ENCODE measurements at regions not wholly inside any gene's neighbourhood (a gene's known extent, or its start where the extent isn't known, plus 50 kb on each side); places are given as distances from the start of the nearest gene placed in this dataset.
"Not testable (repeated sequence)": the region's sequence is repeated elsewhere in the genome, so short reads cannot be mapped to it uniquely, and the experiment has no call there.

GRCh38 chr2:95674186-95674585 is 82.4 kb downstream of the TRIM43 start:
- H3K27me3 Mint-ChIP-seq (ENCODE audit: unreplicated experiment), result peaks cover 2% of the 10 kb centered on the region
- peaks cover 27% of the 10 kb centered on the region for H3K4me1 Mint-ChIP-seq (ENCODE audit: unreplicated experiment)
- TF ChIP-seq, protein P1, sequence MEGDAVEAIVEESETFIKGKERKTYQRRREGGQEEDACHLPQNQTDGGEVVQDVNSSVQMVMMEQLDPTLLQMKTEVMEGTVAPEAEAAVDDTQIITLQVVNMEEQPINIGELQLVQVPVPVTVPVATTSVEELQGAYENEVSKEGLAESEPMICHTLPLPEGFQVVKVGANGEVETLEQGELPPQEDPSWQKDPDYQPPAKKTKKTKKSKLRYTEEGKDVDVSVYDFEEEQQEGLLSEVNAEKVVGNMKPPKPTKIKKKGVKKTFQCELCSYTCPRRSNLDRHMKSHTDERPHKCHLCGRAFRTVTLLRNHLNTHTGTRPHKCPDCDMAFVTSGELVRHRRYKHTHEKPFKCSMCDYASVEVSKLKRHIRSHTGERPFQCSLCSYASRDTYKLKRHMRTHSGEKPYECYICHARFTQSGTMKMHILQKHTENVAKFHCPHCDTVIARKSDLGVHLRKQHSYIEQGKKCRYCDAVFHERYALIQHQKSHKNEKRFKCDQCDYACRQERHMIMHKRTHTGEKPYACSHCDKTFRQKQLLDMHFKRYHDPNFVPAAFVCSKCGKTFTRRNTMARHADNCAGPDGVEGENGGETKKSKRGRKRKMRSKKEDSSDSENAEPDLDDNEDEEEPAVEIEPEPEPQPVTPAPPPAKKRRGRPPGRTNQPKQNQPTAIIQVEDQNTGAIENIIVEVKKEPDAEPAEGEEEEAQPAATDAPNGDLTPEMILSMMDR (IDR thresholded peaks at IDR 0.05; ENCODE audit: unreplicated experiment), result no peak
- no peaks in the 10 kb centered on the region for H3K36me3 Mint-ChIP-seq (ENCODE audit: low read depth, unreplicated experiment)
- no peaks in the 10 kb centered on the region for H3K9me3 Mint-ChIP-seq (ENCODE audit: unreplicated experiment)
- H3K4me3 Mint-ChIP-seq (ENCODE audit: unreplicated experiment), result no peak overlapping the region
- DNase-seq (ENCODE audit: low spot score), result no peak
- H3K27ac Mint-ChIP-seq (ENCODE audit: unreplicated experiment), result no peak overlapping the region

DNA sequence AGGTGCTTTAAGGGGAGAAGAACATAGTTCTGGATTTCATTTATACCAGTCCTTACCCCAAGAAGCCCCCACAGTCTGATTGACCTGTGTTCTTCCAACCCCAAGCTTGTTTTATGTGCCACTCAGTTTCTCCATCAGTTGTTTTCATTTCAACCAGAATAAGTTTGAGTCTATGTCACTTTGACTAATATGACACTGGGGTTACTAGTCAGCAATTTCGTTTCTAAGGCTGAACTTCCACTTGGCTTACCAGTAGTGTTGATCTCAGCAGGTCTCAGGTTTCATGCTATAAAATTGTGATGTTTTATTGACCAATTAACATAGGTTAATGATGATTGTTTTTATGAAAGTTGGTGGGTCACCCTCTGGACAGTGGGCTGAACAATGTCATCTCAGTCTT is 84.8 kb downstream of the TRIM43 start:
- not testable (repeated sequence) for H3K4me1 Mint-ChIP-seq (ENCODE audit: unreplicated experiment); H3K27me3 Mint-ChIP-seq (ENCODE audit: unreplicated experiment); H3K4me3 Mint-ChIP-seq (ENCODE audit: unreplicated experiment); H3K36me3 Mint-ChIP-seq (ENCODE audit: low read depth, unreplicated experiment); H3K9me3 Mint-ChIP-seq (ENCODE audit: unreplicated experiment); H3K27ac Mint-ChIP-seq (ENCODE audit: unreplicated experiment); DNase-seq (ENCODE audit: low spot score)

- no peaks in the 10 kb centered on the region for H3K36me3 Mint-ChIP-seq (ENCODE audit: low read depth, unreplicated experiment)
- H3K27me3 Mint-ChIP-seq (ENCODE audit: unreplicated experiment), result peaks cover 5% of the 10 kb centered on the region
- no peaks in the 10 kb centered on the region for H3K9me3 Mint-ChIP-seq (ENCODE audit: unreplicated experiment)
- DNase-seq (ENCODE audit: low spot score), result no peak
- peaks cover 15% of the 10 kb centered on the region for H3K4me1 Mint-ChIP-seq (ENCODE audit: unreplicated experiment)
- TF ChIP-seq, protein P1 (IDR thresholded peaks at IDR 0.05; ENCODE audit: unreplicated experiment), result no peak
- H3K27ac Mint-ChIP-seq (ENCODE audit: unreplicated experiment), result no peak overlapping the region
- no peak overlapping the region for H3K4me3 Mint-ChIP-seq (ENCODE audit: unreplicated experiment)
Observed at GRCh38 chr2:95677346-95677745, 85.5 kb downstream of the TRIM43 start.

GRCh38 chr2:95677833-95678232 is 86.0 kb downstream of the TRIM43 start:
- H3K4me3 Mint-ChIP-seq (ENCODE audit: unreplicated experiment); H3K27ac Mint-ChIP-seq (ENCODE audit: unreplicated experiment); H3K36me3 Mint-ChIP-seq (ENCODE audit: low read depth, unreplicated experiment); H3K27me3 Mint-ChIP-seq (ENCODE audit: unreplicated experiment); H3K9me3 Mint-ChIP-seq (ENCODE audit: unreplicated experiment); DNase-seq (ENCODE audit: low spot score): not testable (repeated sequence)
- peaks cover 18% of the 10 kb centered on the region for H3K4me1 Mint-ChIP-seq (ENCODE audit: unreplicated experiment)

- H3K27me3 Mint-ChIP-seq (ENCODE audit: unreplicated experiment); DNase-seq (ENCODE audit: low spot score); H3K4me3 Mint-ChIP-seq (ENCODE audit: unreplicated experiment); H3K9me3 Mint-ChIP-seq (ENCODE audit: unreplicated experiment); H3K36me3 Mint-ChIP-seq (ENCODE audit: low read depth, unreplicated experiment); H3K27ac Mint-ChIP-seq (ENCODE audit: unreplicated experiment): not testable (repeated sequence)
- peaks cover 19% of the 10 kb centered on the region for H3K4me1 Mint-ChIP-seq (ENCODE audit: unreplicated experiment)
Observed at GRCh38 chr2:95681158-95681557, 89.4 kb downstream of the TRIM43 start.

GRCh38 chr2:95681589-95682081 is 89.8 kb downstream of the TRIM43 start:
- not testable (repeated sequence) for H3K27ac Mint-ChIP-seq (ENCODE audit: unreplicated experiment); H3K9me3 Mint-ChIP-seq (ENCODE audit: unreplicated experiment); H3K36me3 Mint-ChIP-seq (ENCODE audit: low read depth, unreplicated experiment); DNase-seq (ENCODE audit: low spot score); H3K27me3 Mint-ChIP-seq (ENCODE audit: unreplicated experiment); H3K4me3 Mint-ChIP-seq (ENCODE audit: unreplicated experiment)
- H3K4me1 Mint-ChIP-seq (ENCODE audit: unreplicated experiment), result peaks cover 19% of the 10 kb centered on the region

- DNase-seq (ENCODE audit: low spot score); H3K27me3 Mint-ChIP-seq (ENCODE audit: unreplicated experiment); H3K9me3 Mint-ChIP-seq (ENCODE audit: unreplicated experiment); H3K36me3 Mint-ChIP-seq (ENCODE audit: low read depth, unreplicated experiment): not testable (repeated sequence)
- peak overlapping the region; percentile 43 for H3K4me3 Mint-ChIP-seq (ENCODE audit: unreplicated experiment)
- peaks cover 27% of the 10 kb centered on the region for H3K4me1 Mint-ChIP-seq (ENCODE audit: unreplicated experiment)
- peak overlapping the region; percentile 88 for H3K27ac Mint-ChIP-seq (ENCODE audit: unreplicated experiment)
Observed at GRCh38 chr2:95682889-95683517, 91.2 kb downstream of the TRIM43 start.
